ENCODE measurements at regions not wholly inside any gene's neighbourhood (a gene's known extent, or its start where the extent isn't known, plus 50 kb on each side); places are given as distances from the start of the nearest gene placed in this dataset.
"Not testable (repeated sequence)": the region's sequence is repeated elsewhere in the genome, so short reads cannot be mapped to it uniquely, and the experiment has no call there.

DNA sequence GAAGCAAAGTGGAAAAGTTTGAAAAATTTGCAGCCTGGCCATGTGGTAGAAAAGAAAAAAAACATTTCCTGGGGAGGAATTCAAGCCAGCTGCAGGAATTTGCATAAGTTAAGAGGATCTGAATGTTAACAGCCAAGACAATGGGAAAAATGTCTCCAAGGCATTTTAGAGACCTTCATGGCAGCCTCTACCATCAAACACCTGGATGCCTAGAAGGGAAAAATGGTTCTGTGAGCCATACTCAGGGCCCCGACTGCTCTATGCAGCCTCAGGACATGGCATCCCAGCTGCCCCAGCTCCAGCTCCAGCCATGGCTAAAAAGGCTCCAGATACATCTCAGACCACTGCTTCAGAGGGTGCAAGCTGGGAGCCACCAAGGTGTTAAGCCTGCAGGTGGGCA, 149.1 kb upstream of the SOX6 start:
- no peak for DNase-seq (ENCODE audit: low spot score in 2 of 2)
- WGBS, 2 donors, result 92 to 100% methylated on average over 1 of the region's 1 CpG
- H3K27me3 ChIP-seq, result no peaks in the 10 kb centered on the region
- TF ChIP-seq POLR2A (IDR thresholded peaks at IDR 0.05), result no peak
- TF ChIP-seq, protein P1, sequence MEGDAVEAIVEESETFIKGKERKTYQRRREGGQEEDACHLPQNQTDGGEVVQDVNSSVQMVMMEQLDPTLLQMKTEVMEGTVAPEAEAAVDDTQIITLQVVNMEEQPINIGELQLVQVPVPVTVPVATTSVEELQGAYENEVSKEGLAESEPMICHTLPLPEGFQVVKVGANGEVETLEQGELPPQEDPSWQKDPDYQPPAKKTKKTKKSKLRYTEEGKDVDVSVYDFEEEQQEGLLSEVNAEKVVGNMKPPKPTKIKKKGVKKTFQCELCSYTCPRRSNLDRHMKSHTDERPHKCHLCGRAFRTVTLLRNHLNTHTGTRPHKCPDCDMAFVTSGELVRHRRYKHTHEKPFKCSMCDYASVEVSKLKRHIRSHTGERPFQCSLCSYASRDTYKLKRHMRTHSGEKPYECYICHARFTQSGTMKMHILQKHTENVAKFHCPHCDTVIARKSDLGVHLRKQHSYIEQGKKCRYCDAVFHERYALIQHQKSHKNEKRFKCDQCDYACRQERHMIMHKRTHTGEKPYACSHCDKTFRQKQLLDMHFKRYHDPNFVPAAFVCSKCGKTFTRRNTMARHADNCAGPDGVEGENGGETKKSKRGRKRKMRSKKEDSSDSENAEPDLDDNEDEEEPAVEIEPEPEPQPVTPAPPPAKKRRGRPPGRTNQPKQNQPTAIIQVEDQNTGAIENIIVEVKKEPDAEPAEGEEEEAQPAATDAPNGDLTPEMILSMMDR (IDR thresholded peaks at IDR 0.05), result no peak
- TF ChIP-seq EP300 (IDR thresholded peaks at IDR 0.05), result no peak
- H3K4me1 ChIP-seq, result no peaks in the 10 kb centered on the region
- no peak overlapping the region for H3K27ac ChIP-seq
- H3K36me3 ChIP-seq, result no peaks in the 10 kb centered on the region
- peaks cover 0 to 47% (median 2%) of the 10 kb centered on the region in 4 donors for H3K9me3 ChIP-seq
- no peak overlapping the region for H3K4me3 ChIP-seq

DNA sequence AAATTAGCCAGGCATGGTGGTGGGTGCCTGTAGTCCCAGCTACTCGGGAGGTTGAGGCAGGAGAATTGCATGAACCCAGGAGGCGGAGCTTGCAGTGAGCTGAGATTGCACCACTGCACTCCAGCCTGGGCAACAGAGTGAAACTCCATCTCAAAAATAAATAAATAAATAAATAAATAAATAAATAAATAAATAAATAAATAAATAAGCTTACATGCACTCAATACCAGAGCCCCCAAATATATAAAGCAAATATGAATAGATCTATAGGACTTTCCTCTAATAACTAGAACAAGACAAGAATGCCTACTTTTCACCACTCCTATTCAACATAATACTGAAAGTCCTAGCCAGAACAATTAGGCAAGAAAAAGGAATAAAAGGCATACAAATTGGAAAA, 147.5 kb upstream of the SOX6 start:
- 93 to 95% methylated on average over 2 of the region's 2 CpGs for WGBS, 2 donors
- not testable (repeated sequence) for DNase-seq (ENCODE audit: low spot score in 2 of 2)

DNA sequence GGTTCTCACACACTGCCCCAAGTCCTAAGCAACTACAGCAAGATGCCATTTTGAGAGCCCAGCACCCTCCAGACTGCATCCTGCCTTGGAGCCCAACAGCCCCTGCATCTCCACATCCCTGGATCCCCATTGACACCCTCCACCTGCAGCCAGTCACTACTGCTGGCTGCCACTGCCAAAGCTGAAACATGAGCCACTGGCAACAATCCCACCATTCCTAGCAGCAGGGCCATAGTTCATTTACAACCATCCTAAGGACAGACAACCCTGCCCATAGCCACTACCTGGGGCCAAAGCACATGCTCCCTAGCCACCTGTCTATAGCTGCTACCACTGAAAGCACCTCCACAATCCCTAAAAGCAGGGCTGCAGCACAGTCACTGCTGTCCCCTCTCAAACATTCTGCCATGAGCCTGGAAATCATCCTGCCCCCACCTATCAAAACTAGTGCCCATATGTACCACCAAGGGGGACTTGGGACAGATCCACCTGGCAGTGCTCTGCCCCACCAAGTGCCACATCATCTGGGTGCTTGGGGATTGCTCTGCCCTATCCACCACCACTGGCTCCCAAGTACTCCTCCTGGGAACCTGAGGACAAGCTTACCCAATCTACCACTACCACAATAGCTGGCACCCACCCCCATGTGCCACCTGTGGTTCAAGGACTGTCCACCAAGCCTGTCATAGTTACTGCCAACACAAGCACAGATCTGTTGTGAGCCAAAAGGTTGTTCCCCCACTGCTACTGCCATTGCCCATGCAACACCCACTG, 138.8 kb upstream of the SOX6 start:
- H3K4me3 ChIP-seq, result no peak overlapping the region
- H3K36me3 ChIP-seq, result no peaks in the 10 kb centered on the region
- H3K27me3 ChIP-seq, result no peaks in the 10 kb centered on the region
- DNase-seq (ENCODE audit: low spot score in 2 of 2), result no peak
- TF ChIP-seq EP300 (IDR thresholded peaks at IDR 0.05) (no peak), POLR2A (IDR thresholded peaks at IDR 0.05) (no peak)
- TF ChIP-seq, protein P1 (IDR thresholded peaks at IDR 0.05), result no peak
- no peak overlapping the region for H3K27ac ChIP-seq
- H3K9me3 ChIP-seq, result peaks cover 0 to 7% (median 0%) of the 10 kb centered on the region in 4 donors
- H3K4me1 ChIP-seq, result no peaks in the 10 kb centered on the region

More for the DNA sequence above, 147.5 kb upstream of the SOX6 start:
- H3K4me1 ChIP-seq, H3K4me3 ChIP-seq, H3K36me3 ChIP-seq, H3K27me3 ChIP-seq, H3K27ac ChIP-seq: not testable (repeated sequence)
- H3K9me3 ChIP-seq, result peaks cover 0 to 49% (median 2%) of the 10 kb centered on the region in 4 donors

DNA sequence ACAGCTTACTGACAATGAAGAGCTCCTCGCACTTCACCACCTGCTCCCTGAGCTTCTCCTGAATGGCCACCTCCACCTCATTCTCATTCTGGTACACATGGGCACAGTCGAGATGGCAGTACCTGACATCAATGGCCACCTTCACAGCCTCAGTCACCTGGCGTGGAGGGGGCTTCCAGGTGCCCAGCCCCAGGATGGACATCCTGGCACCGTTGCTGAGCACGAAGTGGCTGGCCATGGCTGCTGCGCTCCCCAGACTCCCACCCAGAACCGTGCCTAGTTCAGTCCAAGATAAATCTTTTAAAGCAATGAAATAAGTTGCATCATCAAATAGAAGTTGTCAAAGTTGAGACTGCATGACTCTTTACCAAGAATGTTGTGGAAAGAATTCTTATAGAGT, 128.1 kb upstream of the SOX6 start:
- DNase-seq (ENCODE audit: low spot score in 2 of 2), result no peak
- no peak overlapping the region for H3K27ac ChIP-seq
- 86 to 88% methylated on average over 7 of the region's 7 CpGs for WGBS, 2 donors
- no peaks in the 10 kb centered on the region for H3K36me3 ChIP-seq
- peaks cover 0 to 16% (median 0%) of the 10 kb centered on the region in 4 donors for H3K4me1 ChIP-seq
- H3K9me3 ChIP-seq, result no peaks in the 10 kb centered on the region
- no peak for TF ChIP-seq POLR2A (IDR thresholded peaks at IDR 0.05)
- no peak for TF ChIP-seq EP300 (IDR thresholded peaks at IDR 0.05)
- TF ChIP-seq, protein P1 (IDR thresholded peaks at IDR 0.05), result no peak
- H3K27me3 ChIP-seq, result no peaks in the 10 kb centered on the region
- no peak overlapping the region for H3K4me3 ChIP-seq

DNA sequence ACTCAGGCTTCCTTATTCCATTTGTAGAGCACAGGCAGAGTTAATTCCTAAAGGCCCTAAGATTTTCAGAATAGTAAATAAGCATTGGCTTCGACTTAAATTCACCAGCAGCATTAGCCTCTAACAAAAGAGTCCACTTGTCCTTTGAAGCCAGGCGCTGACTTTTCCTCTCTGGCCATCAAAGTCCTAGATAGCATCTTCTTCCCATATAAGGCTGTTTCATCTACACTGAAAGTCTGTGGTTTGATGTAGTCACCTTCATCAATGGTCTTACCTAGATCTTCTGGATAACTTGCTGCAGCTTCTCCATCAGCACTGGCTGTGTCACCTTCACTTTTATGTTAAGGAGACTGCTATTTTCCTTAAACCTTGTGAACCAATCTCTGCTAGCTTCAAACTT, 118.3 kb upstream of the SOX6 start:
- no peak overlapping the region for H3K4me3 ChIP-seq
- no peak for DNase-seq (ENCODE audit: low spot score in 2 of 2)
- no peaks in the 10 kb centered on the region for H3K27me3 ChIP-seq
- peaks cover 0 to 18% (median 0%) of the 10 kb centered on the region in 4 donors for H3K4me1 ChIP-seq
- H3K9me3 ChIP-seq, result no peaks in the 10 kb centered on the region
- no peak overlapping the region for H3K27ac ChIP-seq
- TF ChIP-seq, protein P1 (IDR thresholded peaks at IDR 0.05), result no peak
- TF ChIP-seq POLR2A (IDR thresholded peaks at IDR 0.05), result no peak
- no peak for TF ChIP-seq EP300 (IDR thresholded peaks at IDR 0.05)
- WGBS, 2 donors, result 82 to 86% methylated on average over 2 of the region's 2 CpGs
- no peaks in the 10 kb centered on the region for H3K36me3 ChIP-seq

Measured in tibial nerve (tissue), 4 donors.